ENCODE measurements at regions not wholly inside any gene's neighbourhood (a gene's known extent, or its start where the extent isn't known, plus 50 kb on each side); places are given as distances from the start of the nearest gene placed in this dataset.
"Not testable (repeated sequence)": the region's sequence is repeated elsewhere in the genome, so short reads cannot be mapped to it uniquely, and the experiment has no call there.

DNA sequence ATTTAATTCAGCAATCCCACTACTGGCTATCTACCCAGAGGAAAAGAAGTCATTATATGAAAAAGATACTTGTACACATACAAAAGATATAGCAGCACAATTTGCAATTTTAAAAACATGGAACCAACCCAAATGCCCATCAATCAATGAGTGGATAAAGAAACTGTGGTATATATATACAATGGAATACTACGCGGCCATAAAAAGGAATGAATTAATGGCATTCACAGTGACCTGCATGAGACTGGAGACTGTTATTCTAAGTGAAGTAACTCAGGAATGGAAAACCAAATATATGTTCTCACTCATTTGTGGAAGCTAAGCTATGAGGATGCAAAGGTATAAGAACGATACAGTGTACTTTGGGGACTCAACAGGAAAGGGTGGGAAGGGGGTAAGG, 102.8 kb upstream of the KCNMA1 start:
- DNase-seq (ENCODE audit: low read depth, low spot score): not testable (repeated sequence)

DNA sequence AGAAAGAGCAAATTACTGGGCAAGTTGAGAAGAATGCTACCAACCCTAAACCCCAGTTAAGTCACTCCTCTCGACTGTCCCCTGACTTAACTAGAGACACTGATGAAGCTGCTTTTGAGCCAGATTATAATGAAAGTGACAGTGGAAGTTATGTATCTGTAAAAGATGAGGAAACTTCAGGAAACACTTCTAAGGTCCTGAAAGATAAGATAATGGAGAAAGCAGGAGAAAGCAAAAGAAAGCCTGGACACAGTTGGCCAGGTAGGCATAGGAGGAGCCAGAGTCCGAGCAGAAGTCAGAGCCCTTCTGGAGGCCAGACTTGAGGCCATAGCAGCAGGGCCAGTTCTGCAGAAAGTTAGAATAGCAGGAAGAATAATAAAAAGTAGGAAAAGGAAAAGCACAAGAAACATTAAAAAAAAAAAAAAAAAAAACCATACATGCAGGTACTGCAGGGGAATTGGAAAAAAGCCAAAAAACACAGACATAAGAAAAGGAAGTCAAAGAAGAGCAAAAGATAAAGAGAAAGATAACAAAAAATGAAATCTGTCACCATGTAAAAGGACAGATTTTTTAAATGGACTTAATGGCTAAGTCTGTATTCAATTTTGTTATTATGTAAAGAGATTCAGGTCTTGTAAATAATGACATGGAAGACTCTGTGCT, 101.0 kb upstream of the KCNMA1 start:
- no peak for DNase-seq (ENCODE audit: low read depth, low spot score)

DNA sequence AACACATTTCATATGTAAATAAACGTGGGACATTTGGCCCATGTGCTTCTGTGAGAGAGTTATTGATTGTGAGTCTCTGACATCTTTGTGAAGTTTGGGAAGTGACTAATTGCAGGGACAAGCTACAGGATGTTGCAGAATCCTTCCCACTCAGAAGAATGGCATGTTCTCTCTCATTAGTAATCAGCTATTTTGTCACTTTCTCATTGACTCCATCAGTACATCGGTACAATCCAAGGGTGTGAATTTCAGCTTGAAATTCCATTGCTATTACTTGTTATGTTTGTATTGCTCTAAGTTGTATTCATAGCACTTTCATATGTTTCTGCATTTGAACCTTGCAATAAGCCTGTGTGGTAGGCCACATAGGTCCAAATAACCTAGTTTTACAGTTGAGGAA, 100.0 kb upstream of the KCNMA1 start:
- DNase-seq (ENCODE audit: low read depth, low spot score): no peak

DNA sequence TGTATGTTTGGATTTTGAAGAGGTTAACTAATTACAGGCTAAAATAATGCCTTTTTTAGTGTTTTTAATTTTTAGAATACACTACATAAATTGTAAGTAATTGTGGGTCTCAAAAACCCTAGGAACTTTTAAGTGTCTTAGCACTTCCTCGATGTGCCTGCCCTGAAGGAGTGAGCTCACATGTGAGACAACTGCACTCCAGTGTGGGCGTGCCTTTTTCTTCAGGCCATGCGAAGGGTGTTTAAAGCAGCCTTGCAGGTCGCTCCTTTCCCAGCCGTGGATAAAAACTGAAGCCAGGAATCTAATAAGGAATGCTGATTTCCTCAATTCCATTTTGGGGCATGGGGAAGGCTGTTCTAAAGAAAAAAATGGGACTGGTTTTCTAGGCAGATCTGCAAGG, 97.5 kb upstream of the KCNMA1 start:
- not testable (repeated sequence) for DNase-seq (ENCODE audit: low read depth, low spot score)

DNA sequence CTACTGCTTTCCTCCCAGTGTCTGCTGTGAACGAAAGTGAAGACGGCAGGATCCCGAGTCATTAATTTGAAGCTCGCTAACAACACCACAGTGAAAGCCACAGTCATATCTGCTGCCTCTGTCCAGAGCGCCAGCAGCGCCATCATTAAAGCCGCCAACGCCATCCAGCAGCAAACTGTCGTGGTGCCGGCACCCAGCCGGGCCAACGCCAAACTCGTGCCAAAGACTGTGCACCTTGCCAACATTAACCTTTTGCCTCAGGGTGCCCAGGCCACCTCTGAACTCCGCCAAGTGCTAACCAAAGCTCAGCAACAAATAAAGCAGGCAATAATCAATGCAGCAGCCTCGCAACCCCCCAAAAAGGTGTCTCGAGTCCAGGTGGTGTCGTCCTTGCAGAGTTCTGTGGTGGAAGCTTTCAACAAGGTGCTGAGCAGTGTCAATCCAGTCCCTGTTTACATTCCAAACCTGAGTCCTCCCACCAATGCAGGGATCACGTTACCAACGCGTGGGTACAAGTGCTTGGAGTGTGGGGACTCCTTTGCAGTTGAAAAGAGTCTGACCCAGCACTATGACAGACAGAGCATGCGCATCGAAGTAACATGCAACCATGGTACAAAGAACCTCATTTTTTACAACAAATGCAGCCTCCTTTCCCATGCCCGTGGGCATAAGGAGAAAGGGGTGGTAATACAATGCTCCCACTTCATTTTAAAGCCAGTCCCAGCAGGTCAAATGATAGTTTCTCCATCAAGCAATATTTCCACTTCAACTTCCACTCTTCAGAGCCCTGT, 94.8 kb upstream of the KCNMA1 start:
- no peak for DNase-seq (ENCODE audit: low read depth, low spot score)

DNA sequence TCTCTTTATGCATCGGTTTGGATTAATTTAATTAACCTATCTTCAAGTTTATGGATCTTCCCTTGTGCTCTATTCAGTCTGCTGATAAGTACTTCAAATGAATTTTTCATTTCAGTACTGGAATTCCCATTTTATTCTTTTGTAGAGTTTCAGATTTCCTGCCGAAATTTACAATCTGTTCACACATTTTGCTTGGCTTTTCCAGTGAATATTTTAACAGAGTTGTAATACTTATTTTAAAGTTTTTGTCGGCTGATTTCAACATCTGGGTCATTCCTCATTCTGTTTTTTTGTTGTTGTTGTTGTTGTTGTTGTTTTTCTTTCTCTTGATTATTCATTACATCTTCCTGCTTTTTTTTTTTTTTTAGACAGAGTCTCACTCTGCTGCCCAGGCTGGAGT, 89.9 kb upstream of the KCNMA1 start:
- DNase-seq (ENCODE audit: low read depth, low spot score): no peak

DNA sequence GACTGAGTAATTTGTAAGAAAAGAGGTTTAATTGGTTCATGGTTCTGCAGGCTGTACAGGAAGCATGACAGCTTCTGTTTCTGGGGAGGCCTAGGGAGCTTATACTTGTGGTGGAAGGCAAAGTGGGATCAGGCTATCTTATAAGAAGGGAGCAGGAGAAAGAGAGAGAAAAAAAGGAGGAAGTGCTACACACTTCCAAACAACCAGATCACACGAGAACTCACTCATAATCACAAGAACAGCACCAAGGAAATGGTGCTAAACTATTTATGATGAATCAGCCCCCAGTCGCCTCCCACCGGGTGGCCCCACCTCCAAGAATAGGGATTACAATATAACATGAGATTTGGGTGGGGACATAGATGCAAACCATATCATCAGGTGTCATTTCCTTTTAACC, 89.1 kb upstream of the KCNMA1 start:
- DNase-seq (ENCODE audit: low read depth, low spot score): no peak

DNA sequence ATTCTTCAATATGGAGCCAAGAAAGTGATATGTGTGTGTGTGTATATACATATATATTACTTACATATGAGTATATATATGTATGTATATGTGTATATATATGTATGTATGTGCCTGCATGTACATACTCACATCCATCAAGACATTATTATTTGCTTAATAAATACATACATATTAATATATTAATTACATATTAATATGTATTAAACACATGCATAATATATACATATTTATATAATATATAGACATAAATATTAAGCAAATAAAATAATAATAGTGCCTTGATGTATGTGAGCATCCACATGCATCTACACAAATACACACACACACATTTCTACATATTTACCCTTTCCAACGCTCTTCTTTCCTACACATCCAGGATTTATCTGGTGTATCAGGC, 88.7 kb upstream of the KCNMA1 start:
- DNase-seq (ENCODE audit: low read depth, low spot score): no peak

DNA sequence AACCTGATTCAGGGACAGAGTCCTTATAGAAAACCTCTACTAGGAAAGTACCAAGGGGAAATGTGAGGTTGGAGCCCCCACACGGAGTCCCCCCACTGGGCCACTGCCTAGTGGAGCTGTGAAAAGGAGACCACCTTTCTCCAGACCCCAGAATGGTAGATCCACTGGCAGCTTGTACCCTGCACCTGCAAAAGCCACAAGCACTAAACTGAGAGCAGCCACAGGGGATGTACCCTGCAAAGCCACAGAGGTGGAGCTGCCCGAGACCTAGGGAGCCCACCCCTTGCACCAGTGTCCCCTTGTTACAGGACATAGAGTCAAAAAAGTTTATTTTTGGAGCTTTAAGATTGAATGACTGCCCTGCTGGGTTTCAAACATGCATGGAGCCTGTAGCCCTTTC, 87.2 kb upstream of the KCNMA1 start:
- DNase-seq (ENCODE audit: low read depth, low spot score): no peak

DNA sequence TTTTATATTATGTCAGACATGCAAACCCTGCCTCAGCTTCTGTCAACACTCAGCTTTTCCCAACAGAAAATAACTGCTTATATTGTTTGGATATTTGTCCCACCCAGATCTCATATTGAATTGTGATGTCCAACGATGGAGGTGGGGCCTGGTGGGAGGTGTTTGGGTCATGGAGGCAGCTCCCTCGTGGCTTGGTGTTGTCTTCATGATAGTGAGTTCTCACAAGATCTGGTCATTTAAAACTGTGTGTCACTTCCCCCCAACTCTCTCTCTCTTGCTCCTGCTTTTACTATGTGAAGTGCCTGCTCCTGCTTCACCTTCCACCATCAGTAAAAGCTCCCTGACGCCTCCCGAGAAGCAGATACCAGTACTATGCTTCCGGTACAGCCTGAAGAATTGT, 85.8 kb upstream of the KCNMA1 start:
- DNase-seq (ENCODE audit: low read depth, low spot score): no peak

DNA sequence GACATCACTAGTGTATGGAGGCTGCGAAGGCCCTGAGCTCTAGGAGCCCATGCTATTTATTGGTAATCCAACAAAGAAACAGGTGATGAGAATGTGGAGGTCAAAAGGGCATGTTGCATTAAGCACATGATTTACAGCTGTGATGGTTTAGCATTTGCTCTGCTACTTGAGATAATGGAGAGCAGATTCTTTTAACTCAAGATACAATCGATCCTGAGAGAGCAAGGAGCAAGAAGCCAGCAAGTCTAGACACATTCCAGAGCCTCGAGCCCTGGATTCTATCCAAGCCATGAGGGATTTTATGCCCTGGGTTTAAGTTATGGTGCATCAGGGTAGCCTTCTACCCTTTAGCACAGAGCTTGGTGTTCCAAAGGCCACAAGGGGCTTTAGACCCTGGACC, 85.3 kb upstream of the KCNMA1 start:
- not testable (repeated sequence) for DNase-seq (ENCODE audit: low read depth, low spot score)

DNA sequence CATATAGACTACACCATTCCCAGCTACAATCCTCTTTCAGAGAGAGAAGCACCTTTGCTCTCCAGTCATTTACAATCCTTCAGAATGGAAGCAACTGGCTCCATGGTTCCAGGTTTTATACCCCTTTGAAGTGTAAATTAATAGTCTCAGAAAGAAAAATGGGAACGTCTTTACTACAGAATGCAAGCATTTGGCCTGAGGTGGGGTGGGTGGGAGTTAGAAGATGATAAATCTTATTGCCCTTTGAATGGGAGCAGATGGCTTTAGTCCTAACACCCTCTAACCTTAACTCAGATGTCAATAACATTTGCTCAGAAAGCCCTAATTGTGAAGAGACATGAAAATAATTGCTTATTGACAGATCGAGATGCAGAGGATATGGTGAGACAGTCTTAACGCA, 84.2 kb upstream of the KCNMA1 start:
- DNase-seq (ENCODE audit: low read depth, low spot score): no peak

DNA sequence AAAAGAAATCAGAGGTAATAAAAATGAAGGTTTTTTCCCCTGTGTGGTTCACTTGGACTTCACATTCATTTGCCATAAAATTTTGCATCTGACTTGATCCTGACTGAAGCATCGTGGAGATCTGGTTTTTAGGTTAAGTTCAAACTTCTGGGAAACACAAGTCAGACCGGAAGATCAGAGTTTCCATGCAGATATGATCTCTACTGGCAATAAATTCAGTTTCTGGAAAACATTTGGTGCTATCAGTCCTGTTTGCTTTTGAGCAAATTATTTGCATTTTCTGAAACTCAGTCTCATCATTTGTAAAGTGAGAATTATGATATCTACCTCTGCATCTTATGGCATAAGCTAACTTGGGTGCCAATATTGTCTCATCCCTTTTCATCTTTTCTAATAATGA, 81.3 kb upstream of the KCNMA1 start:
- DNase-seq (ENCODE audit: low read depth, low spot score): no peak

DNA sequence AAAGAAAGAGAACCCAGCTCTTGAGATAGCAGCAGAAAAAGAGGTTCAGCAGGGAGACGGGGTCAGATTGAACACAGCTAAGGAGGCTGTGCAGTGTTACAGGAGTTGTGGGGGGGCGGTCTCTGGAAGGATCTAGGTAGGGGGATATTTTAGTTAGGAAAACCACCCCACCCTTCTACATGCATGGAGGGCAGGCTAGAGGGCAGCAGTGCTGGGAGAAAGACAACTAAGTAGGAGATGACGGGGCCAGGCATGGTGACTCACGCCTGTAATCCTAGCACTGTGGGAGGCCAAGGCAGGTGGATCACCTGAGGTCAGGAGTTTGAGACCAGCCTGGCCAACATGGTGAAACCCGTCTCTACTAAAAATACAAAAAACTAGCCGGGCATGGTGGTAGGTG, 80.7 kb upstream of the KCNMA1 start:
- DNase-seq (ENCODE audit: low read depth, low spot score): not testable (repeated sequence)

DNA sequence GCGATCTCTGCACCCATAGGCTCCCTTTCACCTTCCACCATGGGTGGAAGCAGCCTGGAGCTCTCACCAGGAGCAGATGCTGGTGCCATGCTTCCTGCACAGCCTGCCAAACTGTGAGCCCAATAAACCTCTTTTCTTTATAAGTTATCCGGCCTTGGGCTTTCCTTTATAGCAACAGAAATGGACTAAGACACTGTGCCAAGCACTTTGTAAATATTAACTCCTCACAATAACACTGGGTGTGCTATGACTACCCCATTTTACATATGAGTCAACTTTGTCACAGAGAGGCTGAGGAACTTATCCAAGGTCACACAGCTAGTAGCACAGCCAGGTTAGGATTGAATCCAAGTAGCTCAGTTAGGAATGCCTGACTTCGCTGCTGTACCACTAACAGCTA, 79.7 kb upstream of the KCNMA1 start:
- no peak for DNase-seq (ENCODE audit: low read depth, low spot score)

DNA sequence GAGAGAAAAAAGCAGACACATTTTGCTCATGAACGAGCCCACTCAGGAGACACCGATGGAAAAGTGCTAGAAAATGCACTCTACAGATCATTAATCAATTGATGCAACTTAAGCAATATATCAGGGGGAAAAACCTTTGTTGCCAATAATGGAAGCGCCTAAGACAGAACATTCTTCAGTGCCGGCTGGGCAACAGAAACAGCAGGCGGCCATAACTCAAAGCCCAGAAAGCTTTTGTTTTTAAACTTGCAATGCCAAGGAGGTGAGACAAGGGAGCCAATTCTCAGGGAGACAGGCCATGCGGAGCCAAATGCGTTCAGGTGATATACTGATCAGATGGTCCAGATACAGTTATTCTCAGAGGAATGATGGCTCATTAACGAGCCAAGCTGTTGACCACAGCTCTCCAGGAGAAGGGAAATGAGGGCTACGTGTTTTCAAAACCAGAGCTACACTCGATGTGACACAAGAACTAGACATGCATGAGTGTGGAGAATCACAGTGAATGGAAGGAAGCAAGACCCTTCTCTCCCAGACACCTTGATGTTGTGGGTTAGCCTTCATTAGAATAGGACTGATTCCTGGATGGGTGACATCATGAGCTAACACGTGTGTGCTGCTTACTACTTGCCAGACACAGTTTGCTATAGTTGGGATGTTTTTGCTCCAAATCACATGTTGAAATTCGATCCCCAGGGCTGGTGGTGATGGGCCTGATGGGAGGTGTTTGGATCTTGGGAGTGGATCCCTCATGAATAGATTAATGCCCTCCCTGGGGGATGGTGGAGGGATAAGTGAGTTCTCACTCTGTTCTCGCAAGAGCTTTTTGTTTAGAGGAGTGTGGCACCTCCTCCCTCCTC, 79.1 kb upstream of the KCNMA1 start:
- no peak for DNase-seq (ENCODE audit: low read depth, low spot score)

DNA sequence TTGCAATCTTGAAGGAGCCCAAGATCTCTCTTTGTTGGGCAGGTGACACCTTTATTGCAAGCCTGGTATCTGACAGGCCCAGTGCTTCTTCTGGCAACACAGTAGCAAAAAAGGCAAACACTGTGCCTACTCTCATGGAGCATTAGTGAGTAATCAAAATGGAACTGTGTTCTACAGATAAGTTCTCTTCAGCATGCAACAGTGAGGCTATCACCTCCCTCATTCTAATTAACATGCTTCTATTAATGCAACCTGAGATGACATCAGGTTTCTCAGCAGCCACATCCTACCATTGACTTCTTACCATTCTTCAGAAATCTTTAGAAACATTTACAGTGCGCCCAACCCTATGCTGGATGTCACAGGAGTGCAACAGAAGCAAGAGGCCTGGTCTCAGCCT, 77.9 kb upstream of the KCNMA1 start:
- DNase-seq (ENCODE audit: low read depth, low spot score): no peak

DNA sequence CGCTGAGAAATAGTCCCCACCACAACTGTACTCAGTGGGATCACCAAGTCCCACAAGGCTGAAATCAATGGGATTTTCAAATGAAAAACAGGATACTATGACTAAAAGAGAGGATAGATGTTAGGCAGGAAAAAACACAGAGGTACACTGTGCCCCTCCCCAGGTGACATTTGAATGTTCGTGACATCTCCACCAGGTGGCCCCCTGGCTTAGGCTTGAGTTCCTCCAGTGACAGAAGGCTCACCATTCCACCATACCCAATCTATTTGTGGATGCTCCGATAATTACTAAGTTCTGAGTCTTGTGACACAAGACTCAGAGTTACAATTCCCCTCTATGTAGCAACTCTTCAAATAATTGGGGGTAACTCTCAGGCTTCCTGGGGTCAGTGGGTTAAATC, 77.5 kb upstream of the KCNMA1 start:
- DNase-seq (ENCODE audit: low read depth, low spot score): no peak

DNA sequence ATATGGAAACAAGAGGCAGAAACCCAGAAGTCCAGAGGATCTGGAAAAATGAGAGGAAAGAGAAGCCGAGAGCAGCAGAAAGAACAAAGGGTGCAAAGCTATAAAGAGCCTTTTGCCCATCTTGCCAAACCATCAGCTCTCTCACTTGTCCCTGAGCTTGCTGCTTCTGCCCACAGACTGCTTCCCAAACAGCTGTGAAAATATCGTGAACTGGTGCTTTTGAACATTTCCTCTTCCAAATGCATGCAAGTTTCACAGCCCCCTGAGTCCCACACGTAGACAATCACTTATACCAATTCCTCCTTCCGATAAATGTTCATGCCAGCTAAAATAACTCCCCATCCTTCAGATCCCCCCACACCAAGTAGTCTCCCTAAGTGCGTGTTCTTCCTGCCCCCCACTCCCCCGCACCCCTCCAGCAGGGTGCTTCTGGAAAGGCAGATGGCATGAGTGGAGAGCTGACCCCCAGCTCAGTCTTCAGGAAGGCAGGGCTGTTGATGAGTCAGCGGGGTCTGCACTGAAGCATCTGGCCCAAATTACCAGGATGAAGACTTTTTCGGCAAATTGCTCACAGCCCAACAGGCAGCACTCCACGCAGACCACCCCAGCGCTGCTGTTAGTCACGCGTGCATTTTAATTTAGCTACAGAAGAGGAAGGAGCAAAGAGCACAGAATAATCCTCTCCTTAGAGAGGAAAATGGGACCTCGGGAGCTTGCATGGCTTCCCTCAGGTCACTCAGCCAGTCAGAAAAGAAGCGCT, 76.1 kb upstream of the KCNMA1 start:
- no peak for DNase-seq (ENCODE audit: low read depth, low spot score)

DNA sequence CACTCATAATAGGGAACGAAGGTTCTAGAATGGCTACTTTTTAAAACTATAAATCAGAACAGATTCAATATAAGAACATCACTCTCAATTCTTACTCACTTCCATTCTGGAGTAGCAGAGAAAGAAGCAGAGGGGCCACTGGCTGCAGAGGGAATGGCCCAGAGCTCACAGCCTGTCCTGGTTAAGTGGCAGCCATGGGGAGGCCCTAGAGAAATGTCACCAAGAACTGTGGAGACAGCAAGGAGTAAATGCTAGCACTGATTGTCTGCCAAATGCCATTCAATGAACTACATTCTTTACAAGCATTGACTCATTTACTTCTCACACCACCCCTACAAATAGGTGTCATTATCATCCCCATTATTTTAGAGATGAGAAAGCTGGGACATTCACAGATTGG, 74.6 kb upstream of the KCNMA1 start:
- no peak for DNase-seq (ENCODE audit: low read depth, low spot score)

DNA sequence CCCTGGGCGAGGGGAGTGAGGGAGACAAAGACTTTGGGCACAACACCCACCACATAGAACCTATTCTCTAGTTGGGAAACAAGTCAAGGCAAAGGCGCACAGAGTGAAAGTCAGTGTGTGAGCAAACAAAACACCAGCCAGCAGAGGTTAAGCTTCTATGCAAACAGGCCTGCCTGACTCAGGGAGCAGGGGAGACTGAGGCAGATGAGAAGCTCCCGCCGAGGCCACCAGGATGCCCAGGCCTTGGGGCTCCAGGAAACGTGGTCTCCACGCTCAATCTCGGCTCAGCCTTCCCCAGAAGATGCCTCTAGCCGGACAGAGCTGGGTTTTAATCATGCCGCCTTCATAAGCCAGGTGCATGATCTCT, 74.1 kb upstream of the KCNMA1 start:
- DNase-seq (ENCODE audit: low read depth, low spot score): no peak
